DMS 273 treated with DMSO at 0.1 percent for 48 hours (cell line): ENCODE measurements at regions not wholly inside any gene's neighbourhood (a gene's known extent, or its start where the extent isn't known, plus 50 kb on each side); places are given as distances from the start of the nearest gene placed in this dataset.
"Not testable (repeated sequence)": the region's sequence is repeated elsewhere in the genome, so short reads cannot be mapped to it uniquely, and the experiment has no call there.

Experiments used
- DNase-seq: peaks from one replicate; lab custom pipeline; 2025; lab: John Stamatoyannopoulos, UW

- DNase-seq: no peak
Measured at GRCh38 chr5:74403771-74404170, 236.8 kb downstream of the ENC1 start.

- no peak for DNase-seq
Measured at GRCh38 chr5:74402553-74402952, 238.0 kb downstream of the ENC1 start.

GRCh38 chr5:74401946-74402320 is 238.6 kb downstream of the ENC1 start:
- DNase-seq: no peak

- no peak for DNase-seq
Measured at GRCh38 chr5:74401281-74401945, 239.1 kb downstream of the ENC1 start.

- DNase-seq: no peak
Measured at GRCh38 chr5:74400067-74400466, 240.5 kb downstream of the ENC1 start.

- DNase-seq: no peak
Measured at GRCh38 chr5:74396913-74397622, 243.5 kb downstream of the ENC1 start.

GRCh38 chr5:74394916-74395880 is 245.3 kb downstream of the ENC1 start:
- DNase-seq: no peak

GRCh38 chr5:74394528-74394915 is 246.0 kb downstream of the ENC1 start:
- DNase-seq: no peak

GRCh38 chr5:74393943-74394342 is 246.6 kb downstream of the ENC1 start:
- DNase-seq: no peak

GRCh38 chr5:74392711-74393351 is 247.7 kb downstream of the ENC1 start:
- no peak for DNase-seq

- DNase-seq: no peak
Measured at GRCh38 chr5:74391410-74391809, 249.1 kb downstream of the ENC1 start.

GRCh38 chr5:74390822-74391221 is 249.7 kb downstream of the ENC1 start:
- no peak for DNase-seq

GRCh38 chr5:74390306-74390637 is 250.3 kb downstream of the ENC1 start:
- no peak for DNase-seq

- DNase-seq: no peak
Measured at GRCh38 chr5:74389531-74390305, 250.8 kb downstream of the ENC1 start.

GRCh38 chr5:74388411-74388810 is 252.1 kb downstream of the ENC1 start:
- not testable (repeated sequence) for DNase-seq

- DNase-seq: no peak
Measured at GRCh38 chr5:74386571-74387334, 253.8 kb downstream of the ENC1 start.

GRCh38 chr5:74384851-74385250 is 255.7 kb downstream of the ENC1 start:
- DNase-seq: peak; percentile 59

GRCh38 chr5:74382987-74383593 is 257.4 kb downstream of the ENC1 start:
- no peak for DNase-seq

GRCh38 chr5:74382123-74382855 is 258.2 kb downstream of the ENC1 start:
- no peak for DNase-seq

- DNase-seq: no peak
Measured at GRCh38 chr5:74380193-74380592, 260.3 kb downstream of the ENC1 start.
